CD8-positive, alpha-beta memory T cell (primary cell): ENCODE measurements at regions not wholly inside any gene's neighbourhood (a gene's known extent, or its start where the extent isn't known, plus 50 kb on each side); places are given as distances from the start of the nearest gene placed in this dataset.

Experiments
- CTCF ChIA-PET: fragments of 350-600 bp; sonication (Branson Sonifier 250); formaldehyde crosslinking; loops from one replicate; lab custom pipeline; 2021; ENCODE audit warnings: antibody characterized with exemption; lab: Charles Lee
- POLR2A ChIA-PET: fragments of 350-600 bp; sonication (Branson Sonifier 250); formaldehyde crosslinking; loops from one replicate; lab custom pipeline; 2021; ENCODE audit warnings: antibody characterized with exemption; lab: Charles Lee
- DNase-seq, 5 donors: peaks; one replicate each; pipeline versions ENCODE4 v3.0.0 to v3.0.0-alpha.2; 2020 to 2022; ENCODE audit warnings: mixed read lengths in 1 of 5
- H3K27ac ChIP-seq: one replicate; pipeline ENCODE4 v1.7.0; 2013; ENCODE audit warnings: low read depth, mild to moderate bottlenecking, low read length, moderate library complexity
- H3K27me3 ChIP-seq: 2 replicates; pipeline ENCODE4 v1.7.0; 2013; ENCODE audit warnings: low read length, mild to moderate bottlenecking; ENCODE audit not compliant: insufficient read depth, poor library complexity, severe bottlenecking
- H3K36me3 ChIP-seq: 2 replicates; pipeline ENCODE4 v1.7.0; 2013; ENCODE audit warnings: mild to moderate bottlenecking, low read length, moderate library complexity; ENCODE audit not compliant: insufficient read depth
- H3K4me1 ChIP-seq: 2 replicates; pipeline ENCODE4 v1.7.0; 2013; ENCODE audit warnings: mild to moderate bottlenecking, low read length, moderate library complexity; ENCODE audit not compliant: insufficient read depth
- H3K4me3 ChIP-seq: 2 replicates; pipeline ENCODE4 v1.7.0; 2013; ENCODE audit warnings: mild to moderate bottlenecking, low read length
- H3K9me3 ChIP-seq: 2 replicates; pipeline ENCODE4 v1.7.0; 2013; ENCODE audit warnings: mild to moderate bottlenecking, low read length
- H3K27ac Mint-ChIP-seq, 8 donors: one replicate each; pipeline ENCODE4 v1.8.0; 2020 to 2021; ENCODE audit warnings: mixed read lengths in 8 of 8, mild to moderate bottlenecking in 6 of 8, inconsistent platforms in 3 of 8, moderate library complexity in 3 of 8
- H3K27me3 Mint-ChIP-seq, 2 donors: one replicate each; pipeline ENCODE4 v1.8.0; 2020 to 2021; ENCODE audit warnings: mixed read lengths in 2 of 2, mild to moderate bottlenecking in 1 of 2, moderate library complexity in 1 of 2
- H3K36me3 Mint-ChIP-seq, 3 donors: one replicate each; pipeline ENCODE4 v1.8.0; 2020 to 2021; ENCODE audit warnings: mixed read lengths in 3 of 3, inconsistent platforms in 1 of 3, mild to moderate bottlenecking in 1 of 3
- H3K4me1 Mint-ChIP-seq, 3 donors: one replicate each; pipeline ENCODE4 v1.8.0; 2020 to 2021; ENCODE audit warnings: mixed read lengths in 3 of 3, inconsistent platforms in 1 of 3, mild to moderate bottlenecking in 1 of 3
- H3K4me3 Mint-ChIP-seq, 7 donors: one replicate each; pipeline ENCODE4 v1.8.0; 2020 to 2021; ENCODE audit warnings: mixed read lengths in 7 of 7, mild to moderate bottlenecking in 6 of 7, moderate library complexity in 4 of 7, inconsistent platforms in 2 of 7
- H3K9me3 Mint-ChIP-seq, 5 donors: one replicate each; pipeline ENCODE4 v1.8.0; 2020 to 2022; ENCODE audit warnings: mixed read lengths in 5 of 5, mild to moderate bottlenecking in 3 of 5, moderate library complexity in 2 of 5, inconsistent platforms in 1 of 5

DNA sequence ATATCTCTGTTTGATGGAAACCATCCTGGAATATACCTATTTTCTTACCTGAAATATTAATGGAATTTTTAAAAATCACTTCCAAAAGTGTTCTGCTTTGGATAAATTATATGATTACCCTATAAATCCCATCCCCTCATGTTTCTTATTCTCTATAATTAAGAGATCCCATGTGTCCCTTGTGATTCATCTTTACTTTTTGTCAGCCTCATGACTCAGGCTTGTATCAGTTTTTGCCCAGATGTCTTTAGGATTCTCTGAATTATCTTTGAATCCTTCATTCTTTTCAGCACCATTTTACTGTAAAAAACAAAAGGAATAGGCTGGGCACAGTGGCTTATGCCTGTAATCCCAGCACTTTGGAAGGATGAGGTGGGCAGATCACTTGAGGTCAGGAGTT lies 804.5 kb upstream of the CITED2 start:
- Mint-ChIP-seq H3K27ac (no peak overlapping the region), H3K27me3 (no peaks in the 10 kb centered on the region), H3K4me3 (no peak overlapping the region), H3K9me3 (peaks cover 0 to 2% (median 0%) of the 10 kb centered on the region in 5 donors), H3K36me3 (no peaks in the 10 kb centered on the region), H3K4me1 (no peaks in the 10 kb centered on the region)
- POLR2A ChIA-PET: no interaction called here
- Histone ChIP-seq H3K9me3 (no peaks in the 10 kb centered on the region), H3K27ac (no peak overlapping the region), H3K36me3 (no peaks in the 10 kb centered on the region), H3K27me3 (no peaks in the 10 kb centered on the region), H3K4me1 (no peaks in the 10 kb centered on the region), H3K4me3 (no peak overlapping the region)
- CTCF ChIA-PET: no interaction called here
- no peak for DNase-seq

DNA sequence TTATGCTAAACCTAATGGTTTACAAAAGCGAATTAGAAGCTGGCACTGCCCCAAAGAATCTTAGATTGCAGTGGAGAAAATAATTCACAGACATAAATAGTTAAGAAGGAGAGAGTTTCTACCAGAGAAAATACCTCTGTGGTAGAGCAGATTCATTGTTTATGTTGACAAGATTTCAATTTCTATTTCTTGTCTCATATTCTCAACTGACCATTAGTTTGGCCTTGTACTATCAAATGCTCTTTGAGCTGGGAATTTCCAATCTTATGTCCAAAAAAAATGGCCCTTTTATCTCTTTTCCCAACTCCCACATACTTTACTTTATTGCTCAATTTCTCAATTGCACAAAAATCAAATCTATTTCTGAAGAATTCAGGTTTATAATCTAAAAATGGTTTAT lies 804.1 kb upstream of the CITED2 start:
- Mint-ChIP-seq H3K4me1 (no peaks in the 10 kb centered on the region), H3K36me3 (no peaks in the 10 kb centered on the region), H3K9me3 (peaks cover 0 to 2% (median 0%) of the 10 kb centered on the region in 5 donors), H3K4me3 (no peak overlapping the region), H3K27me3 (no peaks in the 10 kb centered on the region), H3K27ac (no peak overlapping the region)
- H3K4me3 ChIP-seq: no peak overlapping the region
- no peaks in the 10 kb centered on the region for H3K27me3 ChIP-seq
- DNase-seq: no peak
- ChIA-PET POLR2A (no interaction called here), CTCF (no interaction called here)
- no peak overlapping the region for H3K27ac ChIP-seq
- no peaks in the 10 kb centered on the region for H3K36me3 ChIP-seq
- no peaks in the 10 kb centered on the region for H3K4me1 ChIP-seq
- H3K9me3 ChIP-seq: no peaks in the 10 kb centered on the region

GRCh38 chr6:140176306-140176705 lies 801.9 kb upstream of the CITED2 start:
- Histone ChIP-seq H3K36me3 (no peaks in the 10 kb centered on the region), H3K27me3 (no peaks in the 10 kb centered on the region), H3K9me3 (no peaks in the 10 kb centered on the region), H3K4me1 (no peaks in the 10 kb centered on the region), H3K4me3 (no peak overlapping the region), H3K27ac (no peak overlapping the region)
- Mint-ChIP-seq H3K36me3 (no peaks in the 10 kb centered on the region), H3K4me1 (no peaks in the 10 kb centered on the region), H3K27ac (no peak overlapping the region), H3K27me3 (no peaks in the 10 kb centered on the region), H3K9me3 (peaks cover 0 to 4% (median 0%) of the 10 kb centered on the region in 5 donors), H3K4me3 (no peak overlapping the region)
- POLR2A ChIA-PET: no interaction called here
- CTCF ChIA-PET: no interaction called here
- DNase-seq: no peak

- no peak overlapping the region for H3K27ac ChIP-seq
- H3K9me3 ChIP-seq: no peaks in the 10 kb centered on the region
- no peak overlapping the region for H3K4me3 Mint-ChIP-seq
- no peaks in the 10 kb centered on the region for H3K36me3 ChIP-seq
- no peak for DNase-seq
- H3K9me3 Mint-ChIP-seq: peaks cover 0 to 4% (median 0%) of the 10 kb centered on the region in 5 donors
- no peaks in the 10 kb centered on the region for H3K27me3 ChIP-seq
- no peaks in the 10 kb centered on the region for H3K36me3 Mint-ChIP-seq
- H3K4me3 ChIP-seq: no peak overlapping the region
- no peaks in the 10 kb centered on the region for H3K4me1 ChIP-seq
- ChIA-PET CTCF (no interaction called here), POLR2A (no interaction called here)
- peaks cover 0 to 3% of the 10 kb centered on the region in 2 donors for H3K27me3 Mint-ChIP-seq
- no peak overlapping the region for H3K27ac Mint-ChIP-seq
- no peaks in the 10 kb centered on the region for H3K4me1 Mint-ChIP-seq
Measured at GRCh38 chr6:140175486-140175885, 801.0 kb upstream of the CITED2 start.

GRCh38 chr6:140174524-140174923 lies 800.1 kb upstream of the CITED2 start:
- no peaks in the 10 kb centered on the region for H3K9me3 ChIP-seq
- no peaks in the 10 kb centered on the region for H3K36me3 ChIP-seq
- no peak overlapping the region for H3K27ac ChIP-seq
- H3K9me3 Mint-ChIP-seq: peaks cover 0 to 4% (median 0%) of the 10 kb centered on the region in 5 donors
- no peak overlapping the region for H3K4me3 ChIP-seq
- ChIA-PET CTCF (no interaction called here), POLR2A (no interaction called here)
- H3K36me3 Mint-ChIP-seq: no peaks in the 10 kb centered on the region
- no peaks in the 10 kb centered on the region for H3K27me3 ChIP-seq
- H3K4me1 Mint-ChIP-seq: no peaks in the 10 kb centered on the region
- no peak for DNase-seq
- no peak overlapping the region for H3K4me3 Mint-ChIP-seq
- H3K4me1 ChIP-seq: no peaks in the 10 kb centered on the region
- no peak overlapping the region for H3K27ac Mint-ChIP-seq
- peaks cover 0 to 9% of the 10 kb centered on the region in 2 donors for H3K27me3 Mint-ChIP-seq

- no peaks in the 10 kb centered on the region for H3K36me3 Mint-ChIP-seq
- H3K4me3 Mint-ChIP-seq: no peak overlapping the region
- no peaks in the 10 kb centered on the region for H3K36me3 ChIP-seq
- no peaks in the 10 kb centered on the region for H3K9me3 ChIP-seq
- CTCF ChIA-PET: no interaction called here
- no peak for DNase-seq
- no peak overlapping the region for H3K27ac Mint-ChIP-seq
- no peaks in the 10 kb centered on the region for H3K4me1 Mint-ChIP-seq
- no peaks in the 10 kb centered on the region for H3K4me1 ChIP-seq
- POLR2A ChIA-PET: no interaction called here
- H3K9me3 Mint-ChIP-seq: peaks cover 0 to 4% (median 0%) of the 10 kb centered on the region in 5 donors
- no peak overlapping the region for H3K4me3 ChIP-seq
- no peaks in the 10 kb centered on the region for H3K27me3 ChIP-seq
- H3K27ac ChIP-seq: no peak overlapping the region
- H3K27me3 Mint-ChIP-seq: peaks cover 0 to 9% of the 10 kb centered on the region in 2 donors
Measured at GRCh38 chr6:140168365-140168764, 793.9 kb upstream of the CITED2 start.

DNA sequence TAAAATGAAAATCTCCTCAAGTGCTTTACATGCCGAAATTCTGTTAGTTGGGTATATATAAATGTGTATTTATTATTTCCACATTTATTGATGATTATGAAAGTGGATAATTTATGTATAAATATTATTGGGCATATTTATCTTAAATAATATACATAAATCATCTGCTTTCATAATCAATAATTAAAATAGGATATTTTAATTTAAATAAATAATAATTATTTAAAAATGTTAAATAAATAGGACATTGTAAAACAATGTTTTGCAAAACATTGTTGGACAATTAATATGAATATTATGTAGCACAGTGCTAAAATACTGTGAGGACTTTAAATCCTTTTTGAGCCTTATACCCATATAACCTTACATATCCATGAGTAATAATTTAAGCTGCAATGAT lies 786.5 kb upstream of the CITED2 start:
- peaks cover 0 to 4% (median 0%) of the 10 kb centered on the region in 5 donors for H3K9me3 Mint-ChIP-seq
- no peaks in the 10 kb centered on the region for H3K27me3 ChIP-seq
- no peaks in the 10 kb centered on the region for H3K36me3 Mint-ChIP-seq
- POLR2A ChIA-PET: no interaction called here
- no peak for DNase-seq
- CTCF ChIA-PET: no interaction called here
- H3K4me1 ChIP-seq: no peaks in the 10 kb centered on the region
- no peak overlapping the region for H3K27ac Mint-ChIP-seq
- H3K9me3 ChIP-seq: no peaks in the 10 kb centered on the region
- H3K27me3 Mint-ChIP-seq: peaks cover 0 to 5% of the 10 kb centered on the region in 2 donors
- H3K27ac ChIP-seq: no peak overlapping the region
- no peaks in the 10 kb centered on the region for H3K36me3 ChIP-seq
- no peak overlapping the region for H3K4me3 Mint-ChIP-seq
- no peaks in the 10 kb centered on the region for H3K4me1 Mint-ChIP-seq
- H3K4me3 ChIP-seq: no peak overlapping the region

- Histone ChIP-seq H3K27ac (no peak overlapping the region), H3K27me3 (no peaks in the 10 kb centered on the region), H3K36me3 (no peaks in the 10 kb centered on the region), H3K4me3 (no peak overlapping the region), H3K4me1 (no peaks in the 10 kb centered on the region), H3K9me3 (no peaks in the 10 kb centered on the region)
- ChIA-PET CTCF (no interaction called here), POLR2A (no interaction called here)
- no peak for DNase-seq
- no peaks in the 10 kb centered on the region for H3K36me3 Mint-ChIP-seq
- no peaks in the 10 kb centered on the region for H3K4me1 Mint-ChIP-seq
- no peak overlapping the region for H3K27ac Mint-ChIP-seq
- H3K27me3 Mint-ChIP-seq: peaks cover 0 to 5% of the 10 kb centered on the region in 2 donors
- no peak overlapping the region for H3K4me3 Mint-ChIP-seq
- H3K9me3 Mint-ChIP-seq: peaks cover 0 to 4% (median 0%) of the 10 kb centered on the region in 5 donors
Measured at GRCh38 chr6:140160494-140160893, 786.0 kb upstream of the CITED2 start.

DNA sequence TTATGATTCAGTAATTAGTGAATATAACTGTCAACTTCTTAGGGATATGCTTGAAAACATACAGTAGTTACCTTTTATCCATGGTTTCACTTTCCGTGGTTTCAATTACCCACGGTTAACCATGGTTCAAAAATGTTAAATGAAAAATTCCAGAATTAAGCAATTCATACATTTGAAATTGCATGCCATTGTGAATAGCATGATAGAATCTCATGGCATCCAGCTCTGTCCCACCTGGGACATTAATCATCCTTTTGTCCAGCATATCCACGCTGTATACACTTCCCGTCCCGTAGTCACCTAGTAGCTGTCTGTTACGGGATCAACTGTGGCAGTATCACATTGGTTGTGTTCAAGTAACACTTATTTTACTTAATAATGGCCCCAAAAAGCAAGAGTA lies 781.7 kb upstream of the CITED2 start:
- Mint-ChIP-seq H3K27ac (no peak overlapping the region), H3K36me3 (no peaks in the 10 kb centered on the region), H3K27me3 (peaks cover 0 to 5% of the 10 kb centered on the region in 2 donors), H3K4me1 (no peaks in the 10 kb centered on the region), H3K9me3 (peaks cover 0 to 2% (median 0%) of the 10 kb centered on the region in 5 donors), H3K4me3 (no peak overlapping the region)
- no peak overlapping the region for H3K27ac ChIP-seq
- no peak overlapping the region for H3K4me3 ChIP-seq
- ChIA-PET POLR2A (no interaction called here), CTCF (no interaction called here)
- no peaks in the 10 kb centered on the region for H3K9me3 ChIP-seq
- DNase-seq: no peak
- H3K36me3 ChIP-seq: no peaks in the 10 kb centered on the region
- no peaks in the 10 kb centered on the region for H3K27me3 ChIP-seq
- no peaks in the 10 kb centered on the region for H3K4me1 ChIP-seq
